ENCODE measurements at regions not wholly inside any gene's neighbourhood (a gene's known extent, or its start where the extent isn't known, plus 50 kb on each side); places are given as distances from the start of the nearest gene placed in this dataset.

DNA sequence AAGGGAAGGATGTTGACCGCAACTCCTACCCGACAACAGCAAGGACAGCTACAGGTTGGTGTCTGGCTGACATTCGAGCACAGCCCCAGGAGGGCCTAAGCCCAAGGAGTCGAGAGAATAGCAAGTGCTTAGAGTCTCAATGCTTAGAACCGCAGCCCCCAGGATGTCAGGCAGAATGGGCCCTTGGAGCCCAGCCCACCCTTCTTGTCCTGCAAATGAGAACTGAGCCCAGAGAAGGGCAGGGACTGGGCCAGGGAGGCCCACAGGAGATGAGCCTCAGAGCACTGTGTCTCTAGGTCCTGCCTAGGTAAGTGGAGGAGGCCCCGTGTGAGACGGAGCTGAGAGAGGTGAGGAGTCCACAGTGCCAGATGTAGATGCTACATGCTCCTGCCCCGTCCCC lies 173.3 kb upstream of the ZMIZ1 start:
- CTCF ChIA-PET: no interaction called here
- Mint-ChIP-seq H3K27me3 (ENCODE audit: low read depth) (peaks cover 2% of the 10 kb centered on the region), H3K27ac (no peak overlapping the region), H3K4me1 (ENCODE audit: low read depth) (peaks cover 2% of the 10 kb centered on the region), H3K9me3 (no peaks in the 10 kb centered on the region), H3K4me3 (no peak overlapping the region), H3K36me3 (ENCODE audit: low read depth) (no peaks in the 10 kb centered on the region)
- DNase-seq: no peak
- intact Hi-C loops (cut with micrococcal nuclease): no loop called here

DNA sequence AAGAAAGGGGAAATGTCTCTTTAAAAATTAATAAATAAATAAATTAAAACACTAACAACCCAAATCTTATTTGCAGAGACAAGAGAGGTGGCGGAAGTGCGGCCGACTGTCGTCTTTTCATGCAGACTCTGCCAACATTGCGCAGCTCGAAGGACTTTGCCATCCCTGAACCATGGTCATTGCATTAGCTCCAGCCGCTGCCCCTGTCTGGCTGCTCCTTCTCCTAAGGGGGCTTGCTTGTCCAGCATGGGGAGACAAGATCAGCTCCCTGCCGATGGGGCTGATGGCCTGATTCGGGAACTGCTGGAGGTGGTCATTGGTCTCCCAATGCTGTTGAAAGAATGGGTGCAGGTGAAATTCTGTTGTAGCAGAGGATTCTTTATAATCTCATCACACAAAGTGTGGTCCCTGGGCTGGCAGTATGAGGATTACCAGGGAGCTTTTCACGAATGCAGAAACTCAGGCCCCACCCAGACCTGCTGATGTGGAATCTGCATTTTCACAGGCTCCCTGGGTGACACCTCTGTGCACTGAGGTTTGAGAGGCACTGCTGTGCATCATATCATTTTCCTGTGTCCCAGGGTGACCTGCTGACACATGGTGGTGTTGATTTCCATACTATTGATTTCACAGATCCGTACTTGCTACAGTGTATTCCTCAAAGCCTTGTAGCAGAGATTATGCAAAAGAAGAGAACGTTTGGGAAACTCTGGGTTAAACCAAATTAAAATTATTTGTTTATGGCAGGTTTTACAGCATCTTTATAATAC lies 172.4 kb upstream of the ZMIZ1 start:
- Mint-ChIP-seq H3K9me3 (no peaks in the 10 kb centered on the region), H3K4me1 (ENCODE audit: low read depth) (peaks cover 2% of the 10 kb centered on the region), H3K36me3 (ENCODE audit: low read depth) (no peaks in the 10 kb centered on the region), H3K27me3 (ENCODE audit: low read depth) (no peaks in the 10 kb centered on the region), H3K4me3 (no peak overlapping the region), H3K27ac (no peak overlapping the region)
- intact Hi-C loops (cut with micrococcal nuclease): no loop called here
- DNase-seq: no peak
- CTCF ChIA-PET: interaction anchor here (0.8 kb wide), 1 partner anchor 17 kb away, joined by 3 read pairs; no protein-coding TSS in a partner anchor

DNA sequence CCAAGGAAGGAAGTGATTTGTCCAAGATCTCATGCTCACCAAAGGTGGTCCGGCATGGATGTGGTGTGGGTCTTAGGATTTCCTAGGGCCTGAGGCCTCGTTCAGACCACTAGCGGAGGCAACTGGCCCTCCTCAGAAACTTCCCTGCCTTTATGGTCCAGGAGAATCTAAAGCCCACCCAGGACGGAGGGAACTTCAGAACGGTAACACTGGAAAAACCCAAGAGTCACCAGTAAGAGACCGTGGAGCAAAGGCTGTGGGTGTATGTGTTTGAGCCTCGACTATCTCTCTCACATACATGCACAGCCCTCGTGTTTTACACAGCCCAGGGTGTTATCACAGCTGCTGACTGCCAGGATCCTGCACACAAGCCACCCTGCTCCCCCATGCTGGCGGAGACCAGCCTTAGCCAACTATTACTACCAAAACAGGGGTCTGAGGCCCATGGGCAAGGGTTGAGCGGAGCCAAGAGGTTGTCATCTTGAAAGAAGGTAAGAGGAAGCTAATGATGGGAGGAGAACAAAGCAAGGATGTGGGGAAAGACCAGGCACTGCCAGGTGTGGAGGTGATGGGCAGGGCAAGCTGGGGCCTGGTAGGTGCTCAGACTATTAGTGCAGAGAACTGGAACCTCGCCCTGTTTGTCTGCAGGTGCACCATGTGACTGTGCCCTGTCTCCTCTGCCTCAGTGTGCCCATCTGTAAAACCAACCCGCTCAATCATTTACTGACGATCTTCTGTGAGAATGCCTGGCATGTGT lies 170.2 kb upstream of the ZMIZ1 start:
- intact Hi-C loops (cut with micrococcal nuclease): no loop called here
- CTCF ChIA-PET: no interaction called here
- Mint-ChIP-seq H3K9me3 (no peaks in the 10 kb centered on the region), H3K4me1 (ENCODE audit: low read depth) (no peaks in the 10 kb centered on the region), H3K4me3 (no peak overlapping the region), H3K27ac (no peak overlapping the region), H3K36me3 (ENCODE audit: low read depth) (no peaks in the 10 kb centered on the region), H3K27me3 (ENCODE audit: low read depth) (no peaks in the 10 kb centered on the region)
- DNase-seq: no peak

DNA sequence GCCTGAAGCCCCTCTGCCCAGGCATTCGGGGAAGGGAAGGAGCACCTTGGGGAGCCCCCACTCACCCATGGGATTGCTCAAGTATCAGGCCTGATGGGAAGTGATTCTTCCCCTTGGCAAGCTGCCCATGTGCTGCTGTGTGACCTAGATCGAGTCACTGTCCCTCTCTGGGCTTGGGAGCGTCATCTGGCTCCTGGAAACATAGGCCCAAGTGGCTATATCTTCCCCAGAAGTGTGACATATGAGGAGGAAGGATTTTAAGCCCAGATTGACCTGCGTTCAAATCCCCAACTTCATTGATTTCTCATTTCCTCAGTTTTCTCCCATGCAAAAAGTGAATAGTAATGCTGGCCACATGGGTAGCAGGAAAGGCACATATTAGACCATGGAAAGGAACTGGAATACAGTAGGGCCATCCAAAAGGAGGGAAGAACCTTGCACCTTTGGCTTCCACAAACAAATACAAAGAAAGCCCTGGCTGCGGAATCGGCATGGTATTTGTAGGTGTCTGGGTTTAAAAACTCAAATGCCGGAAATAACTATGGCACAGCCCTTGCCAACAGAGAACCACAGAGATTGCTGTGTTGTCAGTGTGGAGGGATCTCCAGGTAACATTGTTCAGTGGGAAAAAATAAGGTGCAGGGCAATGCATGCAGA lies 169.5 kb upstream of the ZMIZ1 start:
- intact Hi-C loops (cut with micrococcal nuclease): no loop called here
- no peak overlapping the region for H3K27ac Mint-ChIP-seq
- H3K4me1 Mint-ChIP-seq (ENCODE audit: low read depth): no peaks in the 10 kb centered on the region
- H3K4me3 Mint-ChIP-seq: no peak overlapping the region
- CTCF ChIA-PET: no interaction called here
- no peak for DNase-seq
- no peaks in the 10 kb centered on the region for H3K36me3 Mint-ChIP-seq (ENCODE audit: low read depth)
- no peaks in the 10 kb centered on the region for H3K27me3 Mint-ChIP-seq (ENCODE audit: low read depth)
- no peaks in the 10 kb centered on the region for H3K9me3 Mint-ChIP-seq

DNA sequence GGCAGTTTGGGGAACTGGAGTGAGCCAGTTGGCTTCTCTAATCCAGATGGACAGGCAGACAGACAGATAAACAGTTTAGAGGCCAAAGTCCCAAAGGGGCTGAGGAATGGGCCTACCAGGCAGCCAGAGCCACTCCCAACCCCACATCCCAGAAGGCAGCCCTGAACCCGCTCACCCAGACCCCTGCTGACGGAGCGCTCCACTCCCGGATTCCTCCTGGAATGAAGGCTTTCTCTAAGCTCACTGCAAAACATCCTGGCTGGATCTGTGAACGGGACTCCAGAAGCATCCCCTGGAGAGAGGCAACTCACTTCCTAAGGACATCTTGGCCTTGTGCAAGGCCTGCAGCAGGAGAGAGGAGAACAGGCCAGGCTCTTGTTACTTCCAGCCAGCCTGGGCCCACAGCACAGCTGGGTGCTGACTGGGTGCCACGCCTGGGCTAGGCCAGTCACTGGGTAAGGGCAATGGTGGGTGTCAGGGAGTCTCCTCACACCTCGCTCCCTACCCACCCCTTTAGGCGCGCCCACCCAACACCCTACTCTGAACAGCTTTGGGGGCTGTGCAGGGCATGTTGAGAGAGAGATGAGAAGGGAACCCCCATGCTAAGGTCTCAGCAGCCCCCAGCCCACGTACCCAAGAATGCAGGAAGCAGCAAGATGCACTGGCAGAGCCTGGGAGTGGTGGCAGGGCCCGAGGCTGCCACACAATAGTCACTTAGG lies 168.6 kb upstream of the ZMIZ1 start:
- intact Hi-C loops (cut with micrococcal nuclease): no loop called here
- no peak for DNase-seq
- CTCF ChIA-PET: interaction anchor here (0.6 kb wide), 2 partner anchors 409 to 1419 kb away, joined by 3 read pairs; no protein-coding TSS in a partner anchor
- Mint-ChIP-seq H3K4me1 (ENCODE audit: low read depth) (no peaks in the 10 kb centered on the region), H3K4me3 (no peak overlapping the region), H3K27ac (no peak overlapping the region), H3K27me3 (ENCODE audit: low read depth) (no peaks in the 10 kb centered on the region), H3K36me3 (ENCODE audit: low read depth) (no peaks in the 10 kb centered on the region), H3K9me3 (no peaks in the 10 kb centered on the region)

DNA sequence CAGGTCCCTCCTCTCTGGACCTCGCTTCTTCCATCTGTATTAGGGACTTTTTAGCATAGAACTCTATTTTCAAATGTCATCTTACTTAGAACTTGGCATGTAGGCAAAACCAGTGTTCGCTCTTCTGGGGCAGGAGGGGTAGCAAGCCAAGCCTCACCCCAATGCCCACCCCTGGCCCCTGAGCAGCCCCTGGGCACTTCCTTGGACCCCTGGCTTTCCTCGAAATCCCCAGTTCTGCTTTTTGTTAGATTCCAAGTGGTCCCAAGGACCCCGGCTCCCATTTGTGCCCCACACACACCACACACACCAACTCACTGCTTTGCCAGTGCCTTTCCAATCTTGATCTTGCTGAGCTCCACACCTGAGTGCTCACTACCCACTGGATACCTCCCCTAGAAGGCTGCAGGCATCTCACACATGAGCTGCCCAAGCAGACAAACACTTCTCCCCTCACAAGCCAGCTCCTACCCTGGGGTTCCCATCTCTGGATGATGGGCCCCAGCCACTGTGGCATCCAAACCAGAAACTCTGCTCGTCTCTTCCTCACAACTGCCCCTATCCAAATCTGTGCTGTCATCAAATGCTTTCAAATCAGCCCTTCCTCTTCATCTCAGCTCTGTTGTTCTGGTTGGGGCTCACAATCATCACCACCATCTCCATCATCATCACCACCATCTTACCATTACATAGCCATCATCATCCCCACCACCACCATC lies 167.9 kb upstream of the ZMIZ1 start:
- Mint-ChIP-seq H3K27me3 (ENCODE audit: low read depth) (no peaks in the 10 kb centered on the region), H3K36me3 (ENCODE audit: low read depth) (no peaks in the 10 kb centered on the region), H3K4me3 (no peak overlapping the region), H3K4me1 (ENCODE audit: low read depth) (no peaks in the 10 kb centered on the region), H3K27ac (no peak overlapping the region), H3K9me3 (no peaks in the 10 kb centered on the region)
- CTCF ChIA-PET: interaction anchor here (0.6 kb wide), 1 partner anchor 410 kb away, joined by 3 read pairs; no protein-coding TSS in a partner anchor
- intact Hi-C loops (cut with micrococcal nuclease): no loop called here
- DNase-seq: no peak

DNA sequence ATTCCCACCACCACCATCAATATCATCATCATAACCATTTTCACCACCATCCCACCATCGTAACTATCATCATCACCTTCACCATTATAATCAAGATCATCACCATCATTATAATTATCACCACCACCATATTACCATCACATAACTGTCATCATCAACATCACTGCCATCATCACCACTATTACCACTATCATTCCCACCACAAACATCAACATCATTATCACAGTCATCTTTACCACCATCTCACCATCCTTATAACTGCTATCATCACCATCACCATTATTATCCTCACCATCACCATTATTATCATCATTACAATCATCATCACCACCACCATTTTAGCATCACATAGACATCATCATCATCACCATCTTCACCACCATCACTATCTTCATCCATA lies 167.1 kb upstream of the ZMIZ1 start:
- Mint-ChIP-seq H3K27me3 (ENCODE audit: low read depth) (no peaks in the 10 kb centered on the region), H3K36me3 (ENCODE audit: low read depth) (no peaks in the 10 kb centered on the region), H3K9me3 (no peaks in the 10 kb centered on the region), H3K27ac (no peak overlapping the region), H3K4me3 (no peak overlapping the region), H3K4me1 (ENCODE audit: low read depth) (no peaks in the 10 kb centered on the region)
- DNase-seq: no peak
- intact Hi-C loops (cut with micrococcal nuclease): no loop called here
- CTCF ChIA-PET: no interaction called here

DNA sequence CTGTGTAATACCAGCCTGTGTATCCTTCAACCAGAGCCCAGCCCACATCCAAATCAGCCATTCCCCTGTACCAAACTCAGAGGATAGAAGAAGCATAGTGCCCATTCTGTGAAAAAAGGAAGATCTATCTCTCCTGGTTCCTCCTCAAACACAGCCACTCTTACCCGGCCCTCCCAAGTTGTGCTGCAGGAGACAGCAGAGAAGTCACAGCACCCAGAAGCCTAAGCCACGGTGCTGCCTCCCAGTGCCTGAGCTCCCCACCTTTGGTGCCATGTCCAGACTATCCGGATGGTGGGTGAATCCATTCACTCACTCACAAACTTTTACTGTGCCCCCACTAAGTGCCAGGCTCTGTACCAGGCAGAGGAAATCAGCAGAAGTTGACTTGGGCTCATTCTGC lies 166.0 kb upstream of the ZMIZ1 start:
- Mint-ChIP-seq H3K27ac (no peak overlapping the region), H3K36me3 (ENCODE audit: low read depth) (no peaks in the 10 kb centered on the region), H3K27me3 (ENCODE audit: low read depth) (no peaks in the 10 kb centered on the region), H3K9me3 (no peaks in the 10 kb centered on the region), H3K4me1 (ENCODE audit: low read depth) (no peaks in the 10 kb centered on the region), H3K4me3 (no peak overlapping the region)
- intact Hi-C loops (cut with micrococcal nuclease): no loop called here
- CTCF ChIA-PET: interaction anchor here (0.6 kb wide), 1 partner anchor 527 kb away, joined by 3 read pairs; no protein-coding TSS in a partner anchor
- DNase-seq: no peak

DNA sequence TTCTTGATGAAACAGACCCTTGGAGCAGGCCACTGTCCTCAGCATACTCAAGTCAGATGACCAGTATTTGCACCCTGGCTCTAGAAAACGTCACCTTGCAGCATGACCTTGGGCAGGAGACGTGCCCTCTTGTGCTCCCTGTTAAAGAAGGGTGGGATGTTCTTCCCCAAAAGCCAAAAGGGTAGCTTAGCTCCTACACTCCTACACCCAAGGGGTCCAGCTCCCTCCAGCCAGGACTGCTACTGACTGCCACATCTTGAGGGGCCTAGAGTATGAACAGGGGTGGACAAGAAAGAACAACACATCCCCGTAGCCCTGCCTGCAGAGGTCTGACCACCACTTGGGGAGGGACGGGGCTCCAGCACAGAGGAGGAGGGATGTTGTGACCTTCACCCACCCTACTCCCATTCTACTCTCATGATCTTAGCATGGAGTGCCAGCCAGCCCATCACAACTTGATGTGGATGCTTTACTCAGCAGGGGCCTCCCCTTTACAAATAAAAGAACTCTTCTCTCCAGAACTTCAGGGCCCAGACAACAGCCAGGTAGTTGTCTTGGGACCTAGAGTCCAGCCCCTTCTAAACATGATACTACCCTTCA lies 165.3 kb upstream of the ZMIZ1 start:
- Mint-ChIP-seq H3K9me3 (no peaks in the 10 kb centered on the region), H3K27me3 (ENCODE audit: low read depth) (no peaks in the 10 kb centered on the region), H3K4me1 (ENCODE audit: low read depth) (no peaks in the 10 kb centered on the region), H3K27ac (no peak overlapping the region), H3K36me3 (ENCODE audit: low read depth) (no peaks in the 10 kb centered on the region), H3K4me3 (no peak overlapping the region)
- CTCF ChIA-PET: no interaction called here
- DNase-seq: no peak
- intact Hi-C loops (cut with micrococcal nuclease): no loop called here

DNA sequence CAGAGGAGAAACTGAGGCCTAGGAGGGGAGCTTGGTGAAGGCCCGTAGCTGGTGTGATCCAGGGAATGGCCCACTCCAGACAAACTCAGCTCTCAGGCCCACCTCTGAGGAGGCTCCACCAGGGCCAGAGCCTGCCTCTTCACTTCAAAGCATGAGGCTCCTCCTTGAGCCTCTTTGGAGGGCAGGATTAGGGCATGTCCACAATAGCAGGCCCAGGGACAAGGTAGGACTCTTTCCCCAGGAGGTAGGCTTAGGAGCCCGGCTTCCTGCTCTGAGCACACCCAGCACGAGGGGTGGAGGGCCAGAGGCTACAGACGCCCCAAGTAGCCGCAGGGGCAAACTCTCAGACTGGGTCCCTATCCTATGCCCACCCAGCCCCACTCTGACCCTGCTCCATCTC lies 164.6 kb upstream of the ZMIZ1 start:
- intact Hi-C loops (cut with micrococcal nuclease): no loop called here
- CTCF ChIA-PET: no interaction called here
- Mint-ChIP-seq H3K9me3 (no peaks in the 10 kb centered on the region), H3K4me1 (ENCODE audit: low read depth) (no peaks in the 10 kb centered on the region), H3K36me3 (ENCODE audit: low read depth) (no peaks in the 10 kb centered on the region), H3K4me3 (no peak overlapping the region), H3K27me3 (ENCODE audit: low read depth) (no peaks in the 10 kb centered on the region), H3K27ac (no peak overlapping the region)
- DNase-seq: no peak

DNA sequence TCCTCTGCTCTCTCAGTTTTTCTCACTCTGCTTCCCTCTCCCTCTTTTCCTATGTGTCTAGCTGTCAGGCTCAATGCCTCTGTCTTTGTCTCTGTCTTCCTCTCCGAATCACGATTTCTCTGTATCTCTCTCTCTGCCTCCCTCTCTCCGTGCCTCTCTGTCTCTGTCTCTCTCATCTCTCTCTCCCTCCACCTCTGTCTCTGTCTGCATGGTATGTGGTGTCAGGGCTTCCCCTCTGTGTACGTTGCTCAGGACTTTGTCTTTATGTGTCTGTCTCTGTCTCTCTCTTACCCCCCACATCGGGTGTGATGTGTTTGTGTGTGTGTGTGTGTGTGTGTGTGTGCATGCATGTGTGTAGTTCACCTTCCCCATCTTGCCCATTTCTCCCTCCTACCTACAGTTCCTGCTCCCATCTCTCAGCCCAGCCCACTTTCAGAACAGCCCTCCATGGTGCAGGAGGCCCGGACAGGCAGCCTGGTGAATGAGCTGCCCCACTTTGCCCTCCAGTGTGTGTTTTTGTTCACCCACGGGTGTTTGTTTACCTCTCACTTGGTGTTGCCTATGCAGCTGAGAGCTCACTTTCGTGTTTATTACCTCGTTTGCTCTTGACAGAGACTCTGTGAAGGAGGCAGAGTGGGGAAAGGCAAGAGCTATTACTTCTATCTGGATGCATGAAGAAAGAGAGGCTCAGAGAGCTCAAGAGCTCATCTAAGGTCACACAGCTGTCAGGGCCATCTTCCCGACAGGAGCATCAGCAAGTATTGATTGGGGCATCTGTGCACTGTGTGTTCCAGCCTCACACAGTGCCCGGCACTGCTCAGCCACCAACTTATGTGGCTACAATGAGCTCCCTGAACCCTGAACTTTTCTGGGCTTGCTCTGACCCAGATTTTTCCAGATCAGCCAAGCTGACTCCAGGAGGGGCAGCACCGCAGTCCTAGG lies 163.5 kb upstream of the ZMIZ1 start:
- intact Hi-C loops (cut with micrococcal nuclease): no loop called here
- H3K27ac Mint-ChIP-seq: no peak overlapping the region
- H3K4me3 Mint-ChIP-seq: no peak overlapping the region
- DNase-seq: no peak
- no peaks in the 10 kb centered on the region for H3K9me3 Mint-ChIP-seq
- no peaks in the 10 kb centered on the region for H3K36me3 Mint-ChIP-seq (ENCODE audit: low read depth)
- H3K27me3 Mint-ChIP-seq (ENCODE audit: low read depth): no peaks in the 10 kb centered on the region
- H3K4me1 Mint-ChIP-seq (ENCODE audit: low read depth): no peaks in the 10 kb centered on the region
- CTCF ChIA-PET: no interaction called here

All from activated naive CD4-positive, alpha-beta T cell treated with anti-CD3 and anti-CD28 coated beads for 36 hours (primary cell).